ENCODE measurements at regions not wholly inside any gene's neighbourhood (a gene's known extent, or its start where the extent isn't known, plus 50 kb on each side); places are given as distances from the start of the nearest gene placed in this dataset.
"Not testable (repeated sequence)": the region's sequence is repeated elsewhere in the genome, so short reads cannot be mapped to it uniquely, and the experiment has no call there.

- no peaks in the 10 kb centered on the region for H3K36me3 Mint-ChIP-seq (ENCODE audit: low read depth)
- no peak overlapping the region for H3K4me3 Mint-ChIP-seq
- H3K9me3 Mint-ChIP-seq, result peaks cover 48% of the 10 kb centered on the region
Measured at GRCh38 chr10:129059977-129060376, 407.1 kb upstream of the MGMT start.

DNA sequence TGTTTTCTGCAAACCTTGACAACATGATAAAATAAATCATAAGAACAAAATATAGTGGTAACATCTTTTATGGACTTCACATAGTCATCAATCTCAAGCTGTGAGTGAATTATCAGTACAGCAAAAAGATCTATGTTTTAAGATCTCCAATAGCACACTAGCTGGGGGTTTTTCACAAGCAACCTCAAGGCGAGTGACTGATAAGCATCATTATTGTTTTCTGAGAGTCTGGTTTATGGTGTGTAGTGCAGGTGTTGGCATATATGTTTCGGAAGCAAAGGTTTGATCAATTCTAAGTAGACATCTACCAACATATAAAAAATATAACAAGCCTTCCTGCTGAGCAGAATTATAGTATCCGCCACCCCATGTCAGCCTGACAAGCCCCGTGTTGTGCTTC, 403.8 kb upstream of the MGMT start:
- no peak for DNase-seq
- Mint-ChIP-seq H3K4me1 (ENCODE audit: low read depth) (no peaks in the 10 kb centered on the region), H3K27me3 (ENCODE audit: insufficient read depth) (no peaks in the 10 kb centered on the region), H3K9me3 (peaks cover 38% of the 10 kb centered on the region), H3K4me3 (no peak overlapping the region), H3K36me3 (ENCODE audit: low read depth) (no peaks in the 10 kb centered on the region), H3K27ac (no peak overlapping the region)
- TF ChIP-seq, protein P1, sequence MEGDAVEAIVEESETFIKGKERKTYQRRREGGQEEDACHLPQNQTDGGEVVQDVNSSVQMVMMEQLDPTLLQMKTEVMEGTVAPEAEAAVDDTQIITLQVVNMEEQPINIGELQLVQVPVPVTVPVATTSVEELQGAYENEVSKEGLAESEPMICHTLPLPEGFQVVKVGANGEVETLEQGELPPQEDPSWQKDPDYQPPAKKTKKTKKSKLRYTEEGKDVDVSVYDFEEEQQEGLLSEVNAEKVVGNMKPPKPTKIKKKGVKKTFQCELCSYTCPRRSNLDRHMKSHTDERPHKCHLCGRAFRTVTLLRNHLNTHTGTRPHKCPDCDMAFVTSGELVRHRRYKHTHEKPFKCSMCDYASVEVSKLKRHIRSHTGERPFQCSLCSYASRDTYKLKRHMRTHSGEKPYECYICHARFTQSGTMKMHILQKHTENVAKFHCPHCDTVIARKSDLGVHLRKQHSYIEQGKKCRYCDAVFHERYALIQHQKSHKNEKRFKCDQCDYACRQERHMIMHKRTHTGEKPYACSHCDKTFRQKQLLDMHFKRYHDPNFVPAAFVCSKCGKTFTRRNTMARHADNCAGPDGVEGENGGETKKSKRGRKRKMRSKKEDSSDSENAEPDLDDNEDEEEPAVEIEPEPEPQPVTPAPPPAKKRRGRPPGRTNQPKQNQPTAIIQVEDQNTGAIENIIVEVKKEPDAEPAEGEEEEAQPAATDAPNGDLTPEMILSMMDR (IDR thresholded peaks at IDR 0.05), result no peak

More at GRCh38 chr10:129059977-129060376, 407.1 kb upstream of the MGMT start:
- Mint-ChIP-seq H3K4me1 (ENCODE audit: low read depth) (no peaks in the 10 kb centered on the region), H3K27ac (no peak overlapping the region), H3K27me3 (ENCODE audit: insufficient read depth) (no peaks in the 10 kb centered on the region; the same call in 1 of the 2 replicates)
- TF ChIP-seq, protein P1 (IDR thresholded peaks at IDR 0.05), result no peak
- DNase-seq, result no peak

- peaks cover 34% of the 10 kb centered on the region for H3K9me3 Mint-ChIP-seq
- H3K27ac Mint-ChIP-seq, result no peak overlapping the region
- TF ChIP-seq, protein P1 (IDR thresholded peaks at IDR 0.05), result no peak
Measured at GRCh38 chr10:129063877-129064276, 403.2 kb upstream of the MGMT start.

GRCh38 chr10:129066529-129066928, 400.5 kb upstream of the MGMT start:
- H3K4me1 Mint-ChIP-seq (ENCODE audit: low read depth); H3K36me3 Mint-ChIP-seq (ENCODE audit: low read depth); H3K27ac Mint-ChIP-seq; H3K27me3 Mint-ChIP-seq (ENCODE audit: insufficient read depth); DNase-seq; H3K4me3 Mint-ChIP-seq: not testable (repeated sequence)
- H3K9me3 Mint-ChIP-seq, result peaks cover 26% of the 10 kb centered on the region

More at GRCh38 chr10:129063877-129064276, 403.2 kb upstream of the MGMT start:
- no peak for DNase-seq
- no peak overlapping the region for H3K4me3 Mint-ChIP-seq
- H3K27me3 Mint-ChIP-seq (ENCODE audit: insufficient read depth), result no peaks in the 10 kb centered on the region
- H3K36me3 Mint-ChIP-seq (ENCODE audit: low read depth), result no peaks in the 10 kb centered on the region
- no peaks in the 10 kb centered on the region for H3K4me1 Mint-ChIP-seq (ENCODE audit: low read depth)

DNA sequence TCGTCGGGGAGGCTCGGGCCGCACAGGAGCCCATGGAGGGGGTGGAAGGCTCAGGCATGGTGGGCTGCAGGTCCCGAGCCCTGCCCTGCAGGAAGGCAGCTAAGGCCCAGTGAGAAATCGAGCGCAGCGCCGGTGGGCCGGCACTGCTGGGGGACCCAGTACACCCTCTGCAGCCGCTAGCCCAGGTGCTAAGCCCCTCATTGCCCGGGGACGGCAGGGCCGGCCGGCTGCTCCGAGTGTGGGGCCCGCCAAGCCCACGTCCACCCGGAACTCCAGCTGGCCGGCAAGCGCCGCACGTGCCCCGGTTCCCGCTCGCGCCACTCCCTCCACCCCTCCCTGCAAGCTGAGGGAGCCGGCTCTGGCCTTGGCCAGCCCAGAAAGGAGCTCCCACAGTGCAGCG, 395.6 kb upstream of the MGMT start:
- H3K4me1 Mint-ChIP-seq (ENCODE audit: low read depth); H3K36me3 Mint-ChIP-seq (ENCODE audit: low read depth); DNase-seq; H3K27me3 Mint-ChIP-seq (ENCODE audit: insufficient read depth); H3K4me3 Mint-ChIP-seq; H3K27ac Mint-ChIP-seq: not testable (repeated sequence)
- peaks cover 32% of the 10 kb centered on the region for H3K9me3 Mint-ChIP-seq

DNA sequence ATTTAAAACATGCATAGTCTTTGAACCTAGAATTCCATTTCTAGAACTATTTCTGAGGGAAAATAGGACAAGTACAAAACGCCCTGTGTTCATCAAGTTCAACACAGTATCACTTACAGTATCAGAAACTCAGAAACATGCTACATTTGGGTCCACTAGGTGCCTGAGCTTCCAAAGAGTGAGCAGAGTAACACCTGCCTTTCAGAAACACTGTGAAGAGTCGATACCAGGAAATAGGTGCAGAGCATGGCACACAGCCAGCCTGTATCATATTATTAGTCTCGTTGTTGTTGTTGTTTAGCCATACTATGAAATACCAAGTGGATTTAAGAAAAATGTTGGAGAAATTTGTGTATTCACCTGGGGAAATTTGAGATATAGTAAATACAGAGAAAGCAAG, 392.1 kb upstream of the MGMT start:
- Mint-ChIP-seq H3K27ac (no peak overlapping the region), H3K36me3 (ENCODE audit: low read depth) (0 out of 2 replicates have a peak, but pooled peaks cover 3% of the 10 kb centered on the region), H3K9me3 (peaks cover 32% of the 10 kb centered on the region), H3K27me3 (ENCODE audit: insufficient read depth) (no peaks in the 10 kb centered on the region; the same call in 1 of the 2 replicates), H3K4me1 (ENCODE audit: low read depth) (no peaks in the 10 kb centered on the region), H3K4me3 (no peak overlapping the region)
- TF ChIP-seq, protein P1 (IDR thresholded peaks at IDR 0.05), result no peak
- no peak for DNase-seq

DNA sequence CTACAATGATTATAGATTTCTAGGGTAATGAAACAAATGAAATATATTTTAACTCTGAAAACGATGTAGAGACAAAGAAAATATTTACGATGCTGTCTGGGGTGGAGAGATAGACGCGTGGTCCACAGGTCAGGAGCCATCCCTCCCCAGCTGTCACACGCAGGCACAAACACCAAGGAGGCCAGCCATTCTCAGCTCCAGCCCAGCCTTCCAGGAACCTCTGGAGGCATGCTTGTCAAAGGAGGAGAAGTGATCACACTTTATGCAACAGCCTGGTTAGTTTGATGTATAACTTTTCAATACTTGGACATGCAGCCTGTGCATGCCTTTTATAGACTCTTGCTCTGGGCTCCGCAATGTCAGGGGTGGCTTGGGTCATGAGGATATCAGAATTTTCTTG, 391.5 kb upstream of the MGMT start:
- Mint-ChIP-seq H3K27ac (no peak overlapping the region), H3K4me3 (no peak overlapping the region), H3K36me3 (ENCODE audit: low read depth) (0 out of 2 replicates have a peak, but pooled peaks cover 3% of the 10 kb centered on the region), H3K4me1 (ENCODE audit: low read depth) (no peaks in the 10 kb centered on the region), H3K9me3 (peaks cover 32% of the 10 kb centered on the region), H3K27me3 (ENCODE audit: insufficient read depth) (no peaks in the 10 kb centered on the region; the same call in 1 of the 2 replicates)
- TF ChIP-seq, protein P1 (IDR thresholded peaks at IDR 0.05), result no peak
- DNase-seq, result no peak

Data from HFFc6 (cell line).